NCI-H345 treated with DMSO at 0.1 percent for 48 hours (cell line): ENCODE measurements at regions not wholly inside any gene's neighbourhood (a gene's known extent, or its start where the extent isn't known, plus 50 kb on each side); places are given as distances from the start of the nearest gene placed in this dataset.
A peak's percentile ranks its signal among the peaks of the same experiment; 100 is the strongest.

Experiments used
- DNase-seq: peaks from one replicate; lab custom pipeline; 2025; ENCODE audit not compliant: unreplicated experiment; lab: John Stamatoyannopoulos, UW

DNA sequence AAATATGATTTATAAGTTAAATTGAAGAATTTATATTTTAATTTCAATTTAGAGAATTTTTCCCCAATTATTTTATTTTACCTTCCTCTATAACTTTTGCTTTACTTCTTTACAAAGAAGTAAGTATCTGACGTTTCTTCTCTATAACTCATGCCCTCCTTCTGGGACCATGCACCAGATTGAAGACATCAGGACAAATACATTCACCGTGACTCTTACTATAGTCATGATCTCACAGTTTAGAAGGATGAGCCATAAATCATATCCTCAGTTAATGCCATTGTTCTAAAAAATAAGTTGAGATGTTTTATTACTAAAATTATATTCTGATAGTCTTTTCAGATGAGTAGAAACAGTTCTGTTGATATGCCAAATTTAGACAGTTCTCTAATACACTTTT, 279.3 kb downstream of the TMX3 start:
- DNase-seq = no peak

GRCh38 chr18:68431922-68432198, 283.0 kb downstream of the TMX3 start:
- no peak for DNase-seq

DNA sequence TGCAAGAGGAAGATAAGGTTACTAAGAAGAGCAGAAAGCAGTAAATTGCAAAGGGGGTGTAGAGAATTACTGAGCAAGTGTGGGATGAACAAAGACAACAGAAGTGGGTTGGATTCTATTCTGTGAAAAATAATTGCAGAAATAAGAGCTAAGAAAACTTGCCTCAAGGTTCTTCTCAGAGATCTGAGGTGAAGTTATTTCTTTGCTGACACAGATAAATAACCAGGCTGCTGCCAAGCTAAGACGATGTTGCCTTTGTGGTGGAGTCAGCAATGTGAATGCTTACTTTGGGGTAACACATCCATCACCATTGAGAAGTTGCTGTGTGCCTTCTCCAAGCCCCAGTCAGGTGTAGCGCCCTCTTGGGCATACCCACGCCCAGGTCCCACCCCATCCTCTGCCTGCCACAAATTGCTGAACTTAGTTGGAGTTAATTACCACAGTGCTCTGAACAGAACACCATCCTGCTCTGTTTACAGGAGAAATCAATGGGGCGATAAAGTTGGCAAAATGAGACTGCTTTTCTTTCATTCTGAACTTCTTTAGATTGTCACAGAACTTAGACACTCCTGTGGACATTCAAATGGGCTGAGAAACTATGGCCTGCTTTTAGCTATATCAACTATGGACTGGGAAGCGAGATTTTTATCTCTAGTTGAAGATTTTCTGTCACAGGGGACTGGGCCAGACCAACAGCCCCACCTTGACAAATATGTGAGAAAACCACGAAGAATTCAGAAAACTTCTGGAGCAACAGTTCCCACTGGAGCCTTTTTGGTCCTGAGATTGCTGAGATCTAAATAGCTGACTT, 283.6 kb downstream of the TMX3 start:
- DNase-seq = no peak

DNA sequence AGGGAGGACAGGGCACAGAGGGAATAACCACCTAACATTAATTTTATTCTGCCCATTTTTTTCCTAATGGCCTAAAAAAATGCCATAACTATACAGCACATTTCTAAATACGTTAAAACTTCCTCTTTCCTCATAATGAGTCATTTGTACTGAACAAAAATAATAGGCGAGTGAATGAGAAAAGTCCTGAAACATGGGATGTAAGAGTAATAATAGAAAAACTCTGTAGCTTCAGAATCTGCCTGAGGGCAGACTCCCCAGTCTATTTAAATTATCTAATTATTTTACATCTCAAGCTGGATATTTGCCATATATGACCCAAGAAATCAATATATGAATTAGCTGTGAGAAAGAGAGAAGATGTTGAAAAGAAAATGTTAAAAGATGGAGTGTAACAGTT, 285.1 kb downstream of the TMX3 start:
- no peak for DNase-seq

GRCh38 chr18:68429111-68429510, 285.8 kb downstream of the TMX3 start:
- no peak for DNase-seq

- no peak for DNase-seq
Observed at GRCh38 chr18:68428661-68429060, 286.2 kb downstream of the TMX3 start.

DNA sequence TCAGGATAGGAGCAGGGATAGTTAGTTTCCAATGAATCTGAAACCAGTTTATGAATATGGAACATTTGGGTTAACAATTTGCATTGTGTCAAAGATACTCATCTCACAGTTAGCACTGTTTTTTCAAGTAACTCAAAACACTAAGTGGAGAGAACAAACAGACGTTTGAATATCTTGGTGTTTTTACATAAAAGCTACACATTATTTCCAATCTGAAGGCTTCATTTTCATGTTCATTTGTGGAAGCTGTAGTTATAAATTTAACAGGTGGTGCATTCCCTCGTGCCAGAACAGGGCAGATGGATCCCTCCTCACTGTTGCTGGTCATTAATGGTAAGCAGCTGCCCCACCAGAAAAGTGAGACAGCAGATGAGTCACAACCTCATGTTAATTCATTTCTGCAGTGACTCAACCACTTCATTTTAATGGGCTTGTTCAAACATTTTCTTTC, 286.9 kb downstream of the TMX3 start:
- DNase-seq = no peak

DNA sequence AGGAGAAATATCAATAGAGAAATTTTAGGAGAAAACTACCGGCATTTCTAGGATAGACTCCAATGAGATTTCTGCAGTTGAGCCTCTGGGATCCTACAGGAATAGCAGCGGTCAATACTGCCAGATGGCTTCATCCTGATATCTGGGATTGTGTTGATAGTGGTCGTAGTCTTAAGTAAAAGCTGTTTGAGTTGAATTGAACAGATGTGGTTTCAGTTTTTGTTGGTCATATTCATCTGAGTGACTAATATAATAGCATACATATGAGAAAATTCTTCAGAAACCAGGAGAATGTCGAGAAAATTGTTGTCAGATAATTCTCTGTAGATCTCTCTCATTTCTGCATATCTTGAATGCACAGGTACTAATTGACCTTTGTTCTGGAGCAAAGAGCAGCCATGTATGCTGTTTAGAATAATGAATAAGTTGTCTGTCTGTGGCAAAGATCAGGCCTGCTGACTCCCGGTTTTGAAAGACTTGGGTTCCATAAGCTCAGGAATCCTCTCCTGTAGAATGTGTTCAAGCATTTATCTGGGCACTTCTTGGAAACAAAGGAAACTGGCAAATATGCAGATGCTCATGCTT, 288.1 kb downstream of the TMX3 start:
- DNase-seq = no peak

DNA sequence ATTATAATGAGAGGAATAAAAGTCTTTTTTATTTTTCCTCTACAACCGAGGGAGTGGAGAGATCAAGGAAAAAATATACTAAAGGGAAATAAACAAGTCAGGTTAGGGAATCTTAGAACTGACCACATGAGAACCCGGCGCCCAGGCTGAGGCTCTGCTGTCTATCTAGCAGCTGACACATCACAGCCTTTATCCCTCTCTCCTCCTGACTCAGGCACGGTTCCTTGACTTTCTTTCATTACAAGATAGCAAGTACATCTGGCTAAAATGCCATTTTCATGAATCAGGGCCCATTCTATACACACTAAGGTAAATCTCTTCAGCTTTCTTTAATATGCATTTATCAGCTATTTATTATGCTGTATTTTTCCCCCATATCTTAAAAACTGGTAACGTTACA, 296.0 kb downstream of the TMX3 start:
- DNase-seq = no peak

GRCh38 chr18:68418226-68418868, 296.6 kb downstream of the TMX3 start:
- DNase-seq = no peak

- DNase-seq = no peak
Observed at GRCh38 chr18:68417826-68418225, 297.1 kb downstream of the TMX3 start.

- peak; percentile 31 for DNase-seq
Observed at GRCh38 chr18:68417166-68417799, 297.6 kb downstream of the TMX3 start.

GRCh38 chr18:68414407-68414806, 300.5 kb downstream of the TMX3 start:
- DNase-seq = no peak

- no peak for DNase-seq
Observed at GRCh38 chr18:68409576-68409975, 305.3 kb downstream of the TMX3 start.

DNA sequence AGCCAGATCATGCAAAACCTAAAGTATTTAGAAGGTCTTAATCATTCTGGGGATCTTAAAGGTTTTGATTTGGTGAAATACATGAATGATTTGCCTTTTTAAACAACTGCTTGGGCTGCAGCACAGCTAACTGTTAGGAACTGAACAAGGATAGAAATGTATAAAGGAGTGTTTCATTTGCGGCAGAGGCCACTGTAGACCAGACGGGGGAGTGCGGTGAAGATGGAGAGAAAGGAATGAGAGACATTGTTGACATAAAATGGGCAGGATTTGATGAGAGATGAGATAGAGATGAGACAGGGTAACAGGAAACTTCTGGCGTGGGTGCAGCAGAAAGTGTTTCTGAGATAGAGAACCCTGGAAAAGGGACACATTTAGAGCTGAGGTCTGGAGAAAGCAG, 308.1 kb downstream of the TMX3 start:
- no peak for DNase-seq

- no peak for DNase-seq
Observed at GRCh38 chr18:68402784-68403183, 312.1 kb downstream of the TMX3 start.

- no peak for DNase-seq
Observed at GRCh38 chr18:68400889-68401288, 314.0 kb downstream of the TMX3 start.

- no peak for DNase-seq
Observed at GRCh38 chr18:68399721-68400120, 315.2 kb downstream of the TMX3 start.

- no peak for DNase-seq
Observed at GRCh38 chr18:68397241-68398035, 317.5 kb downstream of the TMX3 start.

DNA sequence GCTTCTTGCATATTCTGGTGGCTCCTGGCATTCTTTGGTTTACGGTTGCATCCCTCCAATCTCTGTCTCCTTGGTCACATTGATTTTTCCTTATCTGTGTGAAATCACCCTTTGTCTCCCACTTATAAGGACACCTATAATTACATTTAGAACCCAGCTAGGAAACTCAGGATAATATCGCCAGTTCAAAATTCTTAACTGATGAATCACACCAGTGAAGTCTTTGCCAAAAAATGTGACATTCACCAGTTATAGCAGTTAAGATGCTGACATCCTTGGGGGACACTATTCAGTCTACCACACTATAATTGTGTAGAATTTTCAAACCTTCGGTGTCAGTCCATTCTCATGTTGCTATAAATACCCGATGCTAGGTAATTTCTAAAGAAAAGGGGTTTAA, 320.2 kb downstream of the TMX3 start:
- DNase-seq = no peak

GRCh38 chr18:68391801-68392200, 323.1 kb downstream of the TMX3 start:
- no peak for DNase-seq
